GM12872 (cell line): ENCODE measurements at regions not wholly inside any gene's neighbourhood (a gene's known extent, or its start where the extent isn't known, plus 50 kb on each side); places are given as distances from the start of the nearest gene placed in this dataset.

Source experiments
- CTCF ChIP-seq: IDR thresholded peaks from 3 replicates; pipeline ENCODE4 v1.5.1; 2011; ENCODE audit warnings: low read depth, mild to moderate bottlenecking, low read length, moderate library complexity; ENCODE audit not compliant: insufficient read depth

- no peak for TF ChIP-seq CTCF
Observed at GRCh38 chr7:91632234-91632940, 248.1 kb downstream of the MTERF1 start.

DNA sequence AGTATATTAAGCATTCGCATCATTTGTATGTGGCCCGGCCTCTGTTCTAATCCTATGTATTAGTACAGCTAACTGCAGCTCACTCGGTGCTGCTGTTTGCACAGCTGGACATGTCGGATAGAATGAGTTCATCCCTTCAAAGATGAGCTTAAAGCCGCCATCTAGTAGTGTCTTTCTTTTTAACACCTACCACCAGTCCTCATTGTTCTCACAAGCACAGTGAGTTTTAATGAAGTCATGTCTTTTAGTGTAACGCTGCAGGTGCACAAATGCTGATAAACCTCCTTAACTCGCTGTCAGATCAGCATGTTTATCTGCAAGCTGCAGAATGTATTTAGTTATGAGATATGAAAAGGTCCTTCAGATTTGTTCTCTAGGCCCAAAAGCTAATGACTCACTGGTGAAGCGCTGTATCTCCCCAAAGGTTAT, 247.5 kb downstream of the MTERF1 start:
- no peak for TF ChIP-seq CTCF

DNA sequence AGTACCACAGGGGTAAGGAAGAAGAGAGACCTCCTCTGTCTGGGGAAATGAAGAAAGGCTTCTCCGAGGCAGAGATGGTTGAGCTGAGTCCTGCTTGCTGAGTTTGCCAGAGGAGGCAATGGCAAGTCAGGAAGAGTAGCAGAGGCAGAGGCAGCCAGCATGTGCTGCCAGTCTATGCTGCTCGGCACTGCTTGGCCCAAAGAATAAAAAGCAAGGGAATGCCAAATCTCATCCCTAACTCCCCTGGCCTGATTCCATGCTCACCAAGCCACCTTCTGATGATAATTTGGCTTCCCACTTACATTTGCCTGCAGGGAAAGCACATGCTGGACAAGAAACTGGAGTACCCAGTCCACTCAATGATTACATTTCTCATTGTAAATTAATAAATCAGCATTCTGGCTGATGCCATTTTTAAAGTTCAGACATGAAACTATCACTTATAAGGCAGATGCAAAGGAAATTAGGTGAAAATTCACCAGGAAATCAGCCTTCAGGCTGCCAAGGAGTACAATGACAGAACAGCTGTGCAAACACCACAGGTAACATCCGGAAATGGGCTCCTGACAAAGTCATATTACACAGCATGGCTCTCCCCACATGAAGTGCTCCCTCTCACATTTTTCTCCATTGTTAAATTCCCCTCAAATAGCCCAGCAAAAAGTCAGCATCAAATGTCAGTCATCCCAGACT, 245.9 kb downstream of the MTERF1 start:
- TF ChIP-seq CTCF: no peak

DNA sequence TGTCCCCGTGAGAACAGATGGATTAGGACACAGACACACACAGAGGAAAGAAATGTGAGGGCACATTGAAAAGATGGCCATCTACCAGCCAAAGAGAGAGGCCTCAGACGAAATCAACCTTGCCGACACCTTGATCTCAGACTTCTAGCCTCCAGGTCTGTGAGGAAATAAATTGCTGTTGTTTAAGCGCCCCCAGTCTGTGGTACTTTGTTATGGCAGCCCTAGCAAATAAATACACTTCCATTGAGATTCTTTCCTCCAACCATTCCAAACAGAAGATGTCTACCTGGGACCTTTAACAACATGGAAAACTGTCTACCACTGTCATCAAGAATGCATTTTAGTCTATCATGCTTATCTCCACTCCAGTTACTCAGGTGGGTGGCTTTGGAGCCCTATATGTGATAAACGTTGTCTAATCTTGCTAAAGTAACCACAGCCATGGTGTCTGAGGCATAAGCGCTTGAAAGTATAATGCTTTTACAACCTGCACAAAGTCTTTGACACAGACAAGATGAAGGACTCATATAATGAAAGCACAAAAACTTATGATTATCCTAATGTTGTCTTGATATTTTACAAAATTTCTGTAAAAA, 244.3 kb downstream of the MTERF1 start:
- peak; percentile 68 for TF ChIP-seq CTCF

GRCh38 chr7:91636728-91637127, 243.8 kb downstream of the MTERF1 start:
- no peak for TF ChIP-seq CTCF

- no peak for TF ChIP-seq CTCF
Observed at GRCh38 chr7:91644256-91644655, 236.2 kb downstream of the MTERF1 start.

DNA sequence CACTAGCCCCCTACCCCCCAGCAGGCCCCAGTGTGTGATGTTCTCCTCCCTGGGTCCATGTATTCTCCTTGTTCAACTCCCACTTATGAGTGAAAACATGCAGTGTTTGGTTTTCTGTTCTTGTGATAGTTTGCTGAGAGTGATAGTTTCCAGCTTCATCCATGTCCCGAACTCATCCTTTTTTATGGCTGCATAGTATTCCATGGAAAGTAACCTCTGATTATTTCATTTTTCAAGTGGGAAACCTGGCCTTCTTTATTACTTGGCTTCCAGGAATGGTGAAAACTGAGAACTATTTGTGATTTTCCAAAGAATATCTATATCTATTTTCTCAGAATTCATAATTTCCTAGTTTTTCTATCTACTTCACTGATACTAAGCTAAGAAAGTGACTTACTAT, 235.0 kb downstream of the MTERF1 start:
- TF ChIP-seq CTCF: no peak
